ENCODE measurements at regions not wholly inside any gene's neighbourhood (a gene's known extent, or its start where the extent isn't known, plus 50 kb on each side); places are given as distances from the start of the nearest gene placed in this dataset.
"Not testable (repeated sequence)": the region's sequence is repeated elsewhere in the genome, so short reads cannot be mapped to it uniquely, and the experiment has no call there.

GRCh38 chr6:139891471-139891870, 517.0 kb upstream of the CITED2 start:
- in situ Hi-C loops (cut with MboI; ENCODE audit: low sequenced_read_pairs) = no loop called here

GRCh38 chr6:139888681-139889122, 514.3 kb upstream of the CITED2 start:
- in situ Hi-C loops (cut with MboI; ENCODE audit: low sequenced_read_pairs) = no loop called here

GRCh38 chr6:139887275-139887674, 512.8 kb upstream of the CITED2 start:
- in situ Hi-C loops (cut with MboI; ENCODE audit: low sequenced_read_pairs) = no loop called here

GRCh38 chr6:139886396-139886795, 511.9 kb upstream of the CITED2 start:
- in situ Hi-C loops (cut with MboI; ENCODE audit: low sequenced_read_pairs) = no loop called here

GRCh38 chr6:139885909-139886308, 511.5 kb upstream of the CITED2 start:
- in situ Hi-C loops (cut with MboI; ENCODE audit: low sequenced_read_pairs) = no loop called here

- in situ Hi-C loops (cut with MboI; ENCODE audit: low sequenced_read_pairs) = no loop called here
These were observed 509.3 kb upstream of the CITED2 start for GRCh38 chr6:139883776-139884175.

GRCh38 chr6:139882977-139883728, 508.7 kb upstream of the CITED2 start:
- in situ Hi-C loops (cut with MboI; ENCODE audit: low sequenced_read_pairs) = no loop called here

GRCh38 chr6:139882234-139882633, 507.8 kb upstream of the CITED2 start:
- in situ Hi-C loops (cut with MboI; ENCODE audit: low sequenced_read_pairs) = no loop called here

- in situ Hi-C loops (cut with MboI; ENCODE audit: low sequenced_read_pairs) = no loop called here
These were observed 507.3 kb upstream of the CITED2 start for GRCh38 chr6:139881728-139882211.

- in situ Hi-C loops (cut with MboI; ENCODE audit: low sequenced_read_pairs) = no loop called here
These were observed 506.8 kb upstream of the CITED2 start for GRCh38 chr6:139881236-139881635.

GRCh38 chr6:139879823-139880356, 505.4 kb upstream of the CITED2 start:
- in situ Hi-C loops (cut with MboI; ENCODE audit: low sequenced_read_pairs) = no loop called here

GRCh38 chr6:139879241-139879640, 504.8 kb upstream of the CITED2 start:
- in situ Hi-C loops (cut with MboI; ENCODE audit: low sequenced_read_pairs) = not testable (repeated sequence)

- in situ Hi-C loops (cut with MboI; ENCODE audit: low sequenced_read_pairs) = no loop called here
These were observed 503.5 kb upstream of the CITED2 start for GRCh38 chr6:139877828-139878405.

GRCh38 chr6:139872665-139873064, 498.2 kb upstream of the CITED2 start:
- in situ Hi-C loops (cut with MboI; ENCODE audit: low sequenced_read_pairs) = no loop called here

- in situ Hi-C loops (cut with MboI; ENCODE audit: low sequenced_read_pairs) = no loop called here
These were observed 497.5 kb upstream of the CITED2 start for GRCh38 chr6:139871803-139872510.

- in situ Hi-C loops (cut with MboI; ENCODE audit: low sequenced_read_pairs) = no loop called here
These were observed 496.8 kb upstream of the CITED2 start for GRCh38 chr6:139871165-139871710.

- in situ Hi-C loops (cut with MboI; ENCODE audit: low sequenced_read_pairs) = no loop called here
These were observed 494.1 kb upstream of the CITED2 start for GRCh38 chr6:139868576-139868975.

GRCh38 chr6:139863964-139864363, 489.5 kb upstream of the CITED2 start:
- in situ Hi-C loops (cut with MboI; ENCODE audit: low sequenced_read_pairs) = no loop called here

- in situ Hi-C loops (cut with MboI; ENCODE audit: low sequenced_read_pairs) = no loop called here
These were observed 488.9 kb upstream of the CITED2 start for GRCh38 chr6:139863346-139863745.

GRCh38 chr6:139862311-139862710, 487.9 kb upstream of the CITED2 start:
- in situ Hi-C loops (cut with MboI; ENCODE audit: low sequenced_read_pairs) = no loop called here

GRCh38 chr6:139860203-139860602, 485.8 kb upstream of the CITED2 start:
- in situ Hi-C loops (cut with MboI; ENCODE audit: low sequenced_read_pairs) = no loop called here
